Hepatocyte (in vitro differentiated cells): ENCODE measurements at regions not wholly inside any gene's neighbourhood (a gene's known extent, or its start where the extent isn't known, plus 50 kb on each side); places are given as distances from the start of the nearest gene placed in this dataset.

Source experiments
- DNase-seq: peaks from one replicate; pipeline ENCODE4 v3.0.0-alpha.2; 2016; ENCODE audit warnings: low spot score
- H2AFZ ChIP-seq: fragments of 200-600 bp; sonication (generic); 2 replicates; pipeline ENCODE4 v1.6.0; 2016; ENCODE audit warnings: antibody characterized with exemption, mild to moderate bottlenecking
- H3K27ac ChIP-seq: fragments of 200-600 bp; sonication (generic); 2 replicates; pipeline ENCODE4 v1.5.1; 2016; ENCODE audit warnings: mild to moderate bottlenecking
- H3K27me3 ChIP-seq: fragments of 200-600 bp; sonication (generic); 2 replicates; pipeline ENCODE4 v1.6.1; 2016
- H3K36me3 ChIP-seq: fragments of 200-600 bp; sonication (generic); replicated peaks from 2 replicates; pipeline ENCODE4 v1.5.1; 2016; ENCODE audit warnings: low read depth; ENCODE audit not compliant: insufficient read depth
- H3K4me1 ChIP-seq: fragments of 200-600 bp; sonication (generic); 2 replicates; pipeline ENCODE4 v1.5.1; 2016; ENCODE audit warnings: mild to moderate bottlenecking, moderate library complexity; ENCODE audit not compliant: insufficient read depth
- H3K4me2 ChIP-seq: fragments of 200-600 bp; sonication (generic); 2 replicates; pipeline ENCODE4 v1.6.0; 2016
- H3K4me3 ChIP-seq: fragments of 200-600 bp; sonication (generic); 2 replicates; pipeline ENCODE4 v1.5.1; 2016; ENCODE audit warnings: mild to moderate bottlenecking
- H3K79me2 ChIP-seq: fragments of 200-600 bp; sonication (generic); 2 replicates; pipeline ENCODE4 v1.6.0; 2017; ENCODE audit warnings: mild to moderate bottlenecking
- H3K9me2 ChIP-seq: fragments of 200-600 bp; sonication (generic); replicated peaks from 2 replicates; pipeline ENCODE4 v1.6.0; 2017; ENCODE audit warnings: mild to moderate bottlenecking; ENCODE audit not compliant: insufficient read depth
- H3K9me3 ChIP-seq: fragments of 200-600 bp; sonication (generic); 2 replicates; pipeline ENCODE4 v1.5.1; 2016; ENCODE audit warnings: low read depth, mild to moderate bottlenecking
- H4K20me1 ChIP-seq: fragments of 200-600 bp; sonication (generic); 2 replicates; pipeline ENCODE4 v1.6.0; 2016; ENCODE audit warnings: mild to moderate bottlenecking; ENCODE audit not compliant: insufficient read depth, poor library complexity, severe bottlenecking
- CTCF ChIP-seq: fragments of 200-600 bp; sonication (generic); IDR thresholded peaks from 2 replicates; pipeline ENCODE4 v1.5.1; 2016; ENCODE audit warnings: antibody characterized with exemption, mild to moderate bottlenecking; ENCODE audit not compliant: poor library complexity
- EZH2 ChIP-seq: fragments of 200-600 bp; sonication (generic); IDR thresholded peaks from 2 replicates; pipeline ENCODE4 v1.6.1; 2016; ENCODE audit warnings: antibody characterized with exemption, mild to moderate bottlenecking, borderline replicate concordance
- EZH2phosphoT487 ChIP-seq: fragments of 200-600 bp; sonication (generic); IDR thresholded peaks from one replicate; pipeline ENCODE4 v1.6.1; 2018; ENCODE audit warnings: antibody characterized with exemption, mild to moderate bottlenecking, low read depth, moderate library complexity; ENCODE audit not compliant: unreplicated experiment, severe bottlenecking
- WGBS: methylation state at CpG from one replicate; pipeline ENCODE4 v1.1.6; 2016; ENCODE audit warnings: low lambda C conversion rate; ENCODE audit errors: missing lambda C conversion rate; 5-methylcytosine and 5-hydroxymethylcytosine counted together

GRCh38 chr10:52465202-52465601 lies 151.1 kb downstream of the DKK1 start:
- Histone ChIP-seq H3K4me2 (no peak overlapping the region), H3K36me3 (no peaks in the 10 kb centered on the region), H3K9me3 (no peaks in the 10 kb centered on the region), H4K20me1 (no peaks in the 10 kb centered on the region), H3K4me1 (no peaks in the 10 kb centered on the region), H3K27ac (no peak overlapping the region), H3K9me2 (no peaks in the 10 kb centered on the region), H3K4me3 (no peak overlapping the region), H3K27me3 (no peaks in the 10 kb centered on the region), H3K79me2 (no peaks in the 10 kb centered on the region), H2AFZ (no peak overlapping the region)
- DNase-seq: no peak
- no peak for TF ChIP-seq EZH2
- TF ChIP-seq CTCF: no peak
- no peak for TF ChIP-seq EZH2phosphoT487
- 61% methylated on average over 3 of the region's 3 CpGs for WGBS

GRCh38 chr10:52466464-52466863 lies 152.4 kb downstream of the DKK1 start:
- H3K9me2 ChIP-seq: no peaks in the 10 kb centered on the region
- TF ChIP-seq CTCF (no peak), EZH2 (no peak), EZH2phosphoT487 (no peak)
- H3K36me3 ChIP-seq: no peaks in the 10 kb centered on the region
- H3K27me3 ChIP-seq: no peaks in the 10 kb centered on the region
- H3K79me2 ChIP-seq: no peaks in the 10 kb centered on the region
- H3K9me3 ChIP-seq: no peaks in the 10 kb centered on the region
- H2AFZ ChIP-seq: no peak overlapping the region
- no peak for DNase-seq
- H3K27ac ChIP-seq: no peak overlapping the region
- no peak overlapping the region for H3K4me3 ChIP-seq
- WGBS: 55% methylated on average over 5 of the region's 5 CpGs
- H4K20me1 ChIP-seq: no peaks in the 10 kb centered on the region
- no peak overlapping the region for H3K4me2 ChIP-seq
- H3K4me1 ChIP-seq: no peaks in the 10 kb centered on the region

- no peak overlapping the region for H3K27ac ChIP-seq
- H3K27me3 ChIP-seq: no peaks in the 10 kb centered on the region
- no peaks in the 10 kb centered on the region for H3K79me2 ChIP-seq
- WGBS: 88% methylated on average over 1 of the region's 1 CpG
- no peaks in the 10 kb centered on the region for H3K9me3 ChIP-seq
- no peak overlapping the region for H2AFZ ChIP-seq
- DNase-seq: no peak
- H4K20me1 ChIP-seq: no peaks in the 10 kb centered on the region
- H3K9me2 ChIP-seq: no peaks in the 10 kb centered on the region
- no peak overlapping the region for H3K4me3 ChIP-seq
- H3K4me2 ChIP-seq: no peak overlapping the region
- H3K36me3 ChIP-seq: no peaks in the 10 kb centered on the region
- H3K4me1 ChIP-seq: no peaks in the 10 kb centered on the region
- no peak for TF ChIP-seq EZH2phosphoT487
- TF ChIP-seq CTCF: no peak
- TF ChIP-seq EZH2: no peak
Observed at GRCh38 chr10:52469970-52470705, 156.1 kb downstream of the DKK1 start.
